ENCODE measurements at regions not wholly inside any gene's neighbourhood (a gene's known extent, or its start where the extent isn't known, plus 50 kb on each side); places are given as distances from the start of the nearest gene placed in this dataset.

- TF ChIP-seq RAD21 (IDR thresholded peaks at IDR 0.05; ENCODE audit: low read depth) = no peak
- no peak for TF ChIP-seq REST (IDR thresholded peaks at IDR 0.05; ENCODE audit: low read depth)
- TF ChIP-seq EP300 (IDR thresholded peaks at IDR 0.05; ENCODE audit: borderline replicate concordance) = no peak
- TF ChIP-seq EGR1 (IDR thresholded peaks at IDR 0.05) = no peak
- no peak for TF ChIP-seq FOXM1 (IDR thresholded peaks at IDR 0.05; ENCODE audit: borderline replicate concordance, low read depth)
Measured at GRCh38 chr6:129967427-129967826, 51.0 kb upstream of the L3MBTL3 start.
